NCI-H146 treated with DMSO at 0.1 percent for 48 hours (cell line): ENCODE measurements at regions not wholly inside any gene's neighbourhood (a gene's known extent, or its start where the extent isn't known, plus 50 kb on each side); places are given as distances from the start of the nearest gene placed in this dataset.

Experiments
- DNase-seq: peaks from one replicate; lab custom pipeline; 2025; ENCODE audit not compliant: unreplicated experiment; lab: John Stamatoyannopoulos, UW

- no peak for DNase-seq
Observed at GRCh38 chr4:162237676-162238075, 73.9 kb upstream of the FSTL5 start.

GRCh38 chr4:162234595-162234994 lies 70.8 kb upstream of the FSTL5 start:
- DNase-seq: no peak

GRCh38 chr4:162232349-162232748 lies 68.5 kb upstream of the FSTL5 start:
- DNase-seq: no peak

GRCh38 chr4:162229670-162230069 lies 65.9 kb upstream of the FSTL5 start:
- no peak for DNase-seq

GRCh38 chr4:162221148-162221547 lies 57.3 kb upstream of the FSTL5 start:
- no peak for DNase-seq
